Kidney (tissue), 13 donors: ENCODE measurements at regions not wholly inside any gene's neighbourhood (a gene's known extent, or its start where the extent isn't known, plus 50 kb on each side); places are given as distances from the start of the nearest gene placed in this dataset.
A peak's percentile ranks its signal among the peaks of the same experiment; 100 is the strongest.
"Not testable (repeated sequence)": the region's sequence is repeated elsewhere in the genome, so short reads cannot be mapped to it uniquely, and the experiment has no call there.

ENCODE experiments used
- DNase-seq, 5 donors: peaks; one replicate each; pipeline ENCODE4 v3.0.0-alpha.2; 2013 to 2020
- FAIRE-seq: peaks from 2 replicates; lab custom pipeline; 2012; peaks lifted over from hg19 to GRCh38; lab: Jason Lieb, UNC
- H3K27ac ChIP-seq, 2 donors: one replicate each; pipeline ENCODE4 v1.7.0; 2013; ENCODE audit warnings: low read depth in 2 of 2, low read length in 2 of 2, inconsistent platforms in 1 of 2
- H3K27me3 ChIP-seq: one replicate; pipeline ENCODE4 v1.7.1; 2013; ENCODE audit warnings: low read length, inconsistent platforms; ENCODE audit not compliant: control insufficient read depth, insufficient read depth
- H3K36me3 ChIP-seq, 3 donors: one replicate each; pipeline versions ENCODE4 v1.7.0 to v1.7.1; 2013; ENCODE audit warnings: low read length in 3 of 3, control low read depth in 1 of 3, inconsistent platforms in 1 of 3; ENCODE audit not compliant: insufficient read depth in 3 of 3, control insufficient read depth in 2 of 3
- H3K4me1 ChIP-seq, 3 donors: one replicate each; pipeline versions ENCODE4 v1.7.0 to v1.7.1; 2013; ENCODE audit warnings: low read length in 3 of 3, inconsistent platforms in 1 of 3, low read depth in 1 of 3; ENCODE audit not compliant: control insufficient read depth in 2 of 3, insufficient read depth in 2 of 3
- H3K4me3 ChIP-seq, 3 donors: one replicate each; pipeline versions ENCODE4 v1.7.0 to v1.8.1; 2013; ENCODE audit warnings: low read length in 3 of 3, control low read depth in 1 of 3, inconsistent platforms in 1 of 3
- H3K9ac ChIP-seq, 3 donors: one replicate each; pipeline versions ENCODE4 v1.7.0 to v1.7.1; 2013; ENCODE audit warnings: low read length in 3 of 3, control low read depth in 1 of 3, inconsistent platforms in 1 of 3
- H3K9me3 ChIP-seq, 3 donors: one replicate each; pipeline versions ENCODE4 v1.7.0 to v1.7.1; 2013; ENCODE audit warnings: low read length in 3 of 3, control low read depth in 1 of 3, inconsistent platforms in 1 of 3; ENCODE audit not compliant: control insufficient read depth in 2 of 3, insufficient read depth in 1 of 3
- CTCF ChIP-seq: IDR thresholded peaks from 3 replicates; pipeline ENCODE4 v1.5.1; 2012; ENCODE audit warnings: mild to moderate bottlenecking, moderate library complexity, borderline replicate concordance; ENCODE audit not compliant: insufficient read depth; ENCODE audit errors: extremely low read depth
- intact Hi-C: fragments of 100-400 bp; cut with DNase I; formaldehyde crosslinking; loops from one replicate; pipeline ENCODE4 v1.11.1; 2022
- donor health status: control.
- donor health status: control.
- donor health status: control.
- donor health status: control.
- donor health status: control.
- donor health status: DM: yes; HTN: yes; CAD: no.
- donor health status: Normal renal cell carcinoma (clear cell type).

DNA sequence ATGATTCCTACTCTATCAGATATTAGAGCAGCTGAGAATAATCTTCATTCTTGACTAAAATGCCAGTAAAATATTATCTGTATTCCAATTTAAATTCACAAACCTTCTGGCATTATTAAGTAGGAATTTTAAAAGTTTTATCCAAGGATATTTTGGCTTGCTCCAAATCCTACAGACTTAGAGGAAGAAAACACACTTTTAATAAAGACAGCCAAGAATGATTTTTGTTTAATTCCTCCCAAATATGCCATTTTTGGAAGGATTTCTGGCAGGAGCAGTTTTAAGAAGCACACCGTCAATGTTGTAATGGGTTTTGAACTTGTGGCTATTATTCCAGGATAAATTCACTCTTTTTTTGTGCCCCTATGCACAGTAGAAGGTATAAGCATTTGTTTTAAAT is 355.1 kb downstream of the SLITRK5 start:
- Histone ChIP-seq H3K4me1 (no peaks in the 10 kb centered on the region), H3K36me3 (no peaks in the 10 kb centered on the region), H3K27me3 (no peaks in the 10 kb centered on the region), H3K9ac (no peak overlapping the region), H3K27ac (no peak overlapping the region), H3K4me3 (no peak overlapping the region), H3K9me3 (no peaks in the 10 kb centered on the region)
- no peak for DNase-seq
- no peak for FAIRE-seq
- no peak for TF ChIP-seq CTCF
- intact Hi-C loops: no loop called here

DNA sequence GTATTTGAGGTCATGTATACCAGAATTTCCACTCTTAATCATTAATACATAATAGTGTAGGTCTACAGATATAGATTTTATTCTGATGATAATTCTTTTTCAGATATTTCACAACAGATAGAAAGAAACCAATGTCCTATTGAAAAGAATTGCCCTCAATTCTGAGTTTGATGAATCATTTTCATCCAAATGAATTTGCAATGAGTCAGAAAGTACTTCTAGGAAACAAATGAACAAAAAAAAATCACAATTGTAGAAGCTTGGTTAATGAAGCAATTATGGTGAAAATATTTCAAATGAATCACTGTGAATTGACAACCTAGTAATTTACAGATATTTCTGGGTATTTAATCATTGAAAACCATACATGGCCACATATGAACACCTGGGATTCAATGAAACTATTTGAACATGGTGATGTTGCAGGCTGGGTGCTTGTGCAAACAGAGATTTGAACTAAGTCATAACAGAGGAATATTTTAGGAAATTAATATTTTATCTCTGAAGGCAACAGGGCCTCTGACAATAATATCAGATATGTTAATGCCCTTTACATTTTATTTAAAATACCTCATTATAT is 360.9 kb downstream of the SLITRK5 start:
- no peaks in the 10 kb centered on the region for H3K36me3 ChIP-seq
- no peaks in the 10 kb centered on the region for H3K4me1 ChIP-seq
- no peaks in the 10 kb centered on the region for H3K9me3 ChIP-seq
- FAIRE-seq (no peak), DNase-seq (no peak)
- intact Hi-C loops: no loop called here
- no peak overlapping the region for H3K9ac ChIP-seq
- no peak overlapping the region for H3K27ac ChIP-seq
- no peak for TF ChIP-seq CTCF
- no peak overlapping the region for H3K4me3 ChIP-seq
- H3K27me3 ChIP-seq: no peaks in the 10 kb centered on the region

DNA sequence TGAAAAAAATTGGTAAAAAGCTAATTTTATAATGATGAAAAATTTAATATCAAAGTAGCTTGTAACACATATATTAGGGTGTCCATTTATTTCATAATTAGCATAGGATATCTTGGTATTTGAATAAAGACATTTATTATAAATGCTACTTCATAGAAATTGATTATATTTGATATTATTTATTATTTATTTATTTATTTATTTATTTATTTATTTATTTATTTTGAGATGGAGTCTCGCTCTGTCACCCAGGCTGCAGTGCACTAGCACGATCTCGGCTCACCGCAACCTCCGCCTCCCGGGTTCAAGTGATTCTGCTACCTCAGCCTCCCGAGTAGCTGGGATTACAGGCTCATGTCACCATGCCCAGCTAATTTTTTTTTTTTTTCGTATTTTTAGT is 365.0 kb downstream of the SLITRK5 start:
- H3K4me1 ChIP-seq, FAIRE-seq, H3K27me3 ChIP-seq, H3K9me3 ChIP-seq, intact Hi-C loops, H3K36me3 ChIP-seq, H3K9ac ChIP-seq, H3K27ac ChIP-seq, H3K4me3 ChIP-seq: not testable (repeated sequence)
- DNase-seq: peak in 1 of 5 donors; percentile 43

- DNase-seq (no peak), FAIRE-seq (no peak)
- H3K4me3 ChIP-seq: no peak overlapping the region
- no peaks in the 10 kb centered on the region for H3K9me3 ChIP-seq
- no peaks in the 10 kb centered on the region for H3K36me3 ChIP-seq
- no peak for TF ChIP-seq CTCF
- no peaks in the 10 kb centered on the region for H3K27me3 ChIP-seq
- intact Hi-C loops: no loop called here
- no peak overlapping the region for H3K9ac ChIP-seq
- no peaks in the 10 kb centered on the region for H3K4me1 ChIP-seq
- no peak overlapping the region for H3K27ac ChIP-seq
Observed at GRCh38 chr13:88042489-88042888, 371.3 kb downstream of the SLITRK5 start.
